ENCODE measurements at regions not wholly inside any gene's neighbourhood (a gene's known extent, or its start where the extent isn't known, plus 50 kb on each side); places are given as distances from the start of the nearest gene placed in this dataset.

GRCh38 chr5:169394371-169394770, 93.4 kb upstream of the SLIT3 start:
- BruUV-seq (replicated peaks): no TSS peak
- Histone ChIP-seq H3K27me3 (replicated peaks; ENCODE audit: insufficient read depth, low read depth, low read length, poor library complexity) (peaks cover 22% of the 10 kb centered on the region), H3K4me3 (ENCODE audit: low read depth, low read length, poor library complexity, severe bottlenecking) (no peak overlapping the region), H3K4me1 (ENCODE audit: insufficient read depth, low read length, poor library complexity, severe bottlenecking) (no peaks in the 10 kb centered on the region), H3K27ac (ENCODE audit: low read depth, low read length, poor library complexity, severe bottlenecking) (no peak overlapping the region), H3K36me3 (ENCODE audit: insufficient read depth, low read length, poor library complexity, severe bottlenecking) (no peaks in the 10 kb centered on the region), H3K9me3 (ENCODE audit: low read depth, low read length, poor library complexity, severe bottlenecking) (no peaks in the 10 kb centered on the region)
- no peak for DNase-seq (ENCODE audit: low spot score)
- ChIA-PET POLR2A (ENCODE audit: low non-redundant PET) (no interaction called here), CTCF (no interaction called here)
- TF ChIP-seq EZH2 (IDR thresholded peaks at IDR 0.05; ENCODE audit: borderline replicate concordance, low read depth, low read length, poor library complexity, severe bottlenecking): no peak
- no peak for TF ChIP-seq CTCF (conservative IDR thresholded peaks at IDR 0.05; ENCODE audit: low read depth, low read length)
- intact Hi-C loops (cut with micrococcal nuclease; ENCODE audit: unreplicated experiment): no loop called here

GRCh38 chr5:169393907-169394306, 93.0 kb upstream of the SLIT3 start:
- Histone ChIP-seq H3K36me3 (ENCODE audit: insufficient read depth, low read length, poor library complexity, severe bottlenecking) (no peaks in the 10 kb centered on the region), H3K27ac (ENCODE audit: low read depth, low read length, poor library complexity, severe bottlenecking) (no peak overlapping the region), H3K27me3 (replicated peaks; ENCODE audit: insufficient read depth, low read depth, low read length, poor library complexity) (peaks cover 23% of the 10 kb centered on the region), H3K9me3 (ENCODE audit: low read depth, low read length, poor library complexity, severe bottlenecking) (no peaks in the 10 kb centered on the region), H3K4me1 (ENCODE audit: insufficient read depth, low read length, poor library complexity, severe bottlenecking) (no peaks in the 10 kb centered on the region), H3K4me3 (ENCODE audit: low read depth, low read length, poor library complexity, severe bottlenecking) (no peak overlapping the region)
- TF ChIP-seq EZH2 (IDR thresholded peaks at IDR 0.05; ENCODE audit: borderline replicate concordance, low read depth, low read length, poor library complexity, severe bottlenecking) (no peak), CTCF (conservative IDR thresholded peaks at IDR 0.05; ENCODE audit: low read depth, low read length) (no peak)
- ChIA-PET POLR2A (ENCODE audit: low non-redundant PET) (no interaction called here), CTCF (no interaction called here)
- intact Hi-C loops (cut with micrococcal nuclease; ENCODE audit: unreplicated experiment): no loop called here
- no TSS peak for BruUV-seq (replicated peaks)
- no peak for DNase-seq (ENCODE audit: low spot score)

GRCh38 chr5:169390265-169390664, 89.3 kb upstream of the SLIT3 start:
- intact Hi-C loops (cut with micrococcal nuclease; ENCODE audit: unreplicated experiment): no loop called here
- CTCF ChIA-PET: no interaction called here

More at GRCh38 chr5:169390265-169390664, 89.3 kb upstream of the SLIT3 start:
- Histone ChIP-seq H3K27me3 (replicated peaks; ENCODE audit: insufficient read depth, low read depth, low read length, poor library complexity) (peaks cover 26% of the 10 kb centered on the region), H3K4me3 (ENCODE audit: low read depth, low read length, poor library complexity, severe bottlenecking) (no peak overlapping the region), H3K36me3 (ENCODE audit: insufficient read depth, low read length, poor library complexity, severe bottlenecking) (no peaks in the 10 kb centered on the region), H3K27ac (ENCODE audit: low read depth, low read length, poor library complexity, severe bottlenecking) (no peak overlapping the region), H3K9me3 (ENCODE audit: low read depth, low read length, poor library complexity, severe bottlenecking) (no peaks in the 10 kb centered on the region), H3K4me1 (ENCODE audit: insufficient read depth, low read length, poor library complexity, severe bottlenecking) (no peaks in the 10 kb centered on the region)
- TF ChIP-seq CTCF (conservative IDR thresholded peaks at IDR 0.05; ENCODE audit: low read depth, low read length) (no peak), EZH2 (IDR thresholded peaks at IDR 0.05; ENCODE audit: borderline replicate concordance, low read depth, low read length, poor library complexity, severe bottlenecking) (no peak)
- no TSS peak for BruUV-seq (replicated peaks)
- POLR2A ChIA-PET (ENCODE audit: low non-redundant PET): no interaction called here
- no peak for DNase-seq (ENCODE audit: low spot score)

Measured in A673 (cell line).